OCI-LY7 (cell line): ENCODE measurements at regions not wholly inside any gene's neighbourhood (a gene's known extent, or its start where the extent isn't known, plus 50 kb on each side); places are given as distances from the start of the nearest gene placed in this dataset.

Source experiments
- EZH2phosphoT487 ChIP-seq: fragments of 200-600 bp; sonication (generic); IDR thresholded peaks from 2 replicates; pipeline ENCODE4 v1.6.1; 2018; ENCODE audit warnings: low read depth, borderline replicate concordance, mild to moderate bottlenecking, mixed run types, antibody characterized with exemption, low read length, moderate library complexity, mixed read lengths
- TF ChIP-seq, protein P1 (sequence below): fragments of 200-600 bp; sonication (generic); conservative IDR thresholded peaks from 2 replicates; pipeline ENCODE4 v1.5.1; 2014; ENCODE audit warnings: mild to moderate bottlenecking, antibody characterized with exemption, low read length, moderate library complexity, mixed read lengths

DNA sequence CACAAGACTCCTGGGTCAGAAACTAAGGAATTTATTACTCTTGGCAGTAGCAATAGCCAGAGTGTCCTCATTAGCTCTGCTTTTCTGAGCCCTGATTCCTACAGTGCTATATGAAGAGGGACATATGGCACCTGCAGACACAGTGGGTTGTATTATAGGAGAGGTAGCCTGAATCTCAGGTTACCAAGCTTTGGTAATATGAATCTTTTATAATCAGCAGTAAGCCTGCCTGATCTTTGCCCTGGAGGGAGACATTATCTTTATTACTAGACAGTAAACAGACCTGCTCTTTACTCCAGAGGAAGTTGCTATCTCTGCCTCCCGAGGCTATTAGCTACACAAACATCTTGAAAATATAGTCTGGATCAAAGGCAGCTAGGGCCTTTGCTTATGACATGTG, 62.5 kb upstream of the HOPX start:
- TF ChIP-seq, protein P1, sequence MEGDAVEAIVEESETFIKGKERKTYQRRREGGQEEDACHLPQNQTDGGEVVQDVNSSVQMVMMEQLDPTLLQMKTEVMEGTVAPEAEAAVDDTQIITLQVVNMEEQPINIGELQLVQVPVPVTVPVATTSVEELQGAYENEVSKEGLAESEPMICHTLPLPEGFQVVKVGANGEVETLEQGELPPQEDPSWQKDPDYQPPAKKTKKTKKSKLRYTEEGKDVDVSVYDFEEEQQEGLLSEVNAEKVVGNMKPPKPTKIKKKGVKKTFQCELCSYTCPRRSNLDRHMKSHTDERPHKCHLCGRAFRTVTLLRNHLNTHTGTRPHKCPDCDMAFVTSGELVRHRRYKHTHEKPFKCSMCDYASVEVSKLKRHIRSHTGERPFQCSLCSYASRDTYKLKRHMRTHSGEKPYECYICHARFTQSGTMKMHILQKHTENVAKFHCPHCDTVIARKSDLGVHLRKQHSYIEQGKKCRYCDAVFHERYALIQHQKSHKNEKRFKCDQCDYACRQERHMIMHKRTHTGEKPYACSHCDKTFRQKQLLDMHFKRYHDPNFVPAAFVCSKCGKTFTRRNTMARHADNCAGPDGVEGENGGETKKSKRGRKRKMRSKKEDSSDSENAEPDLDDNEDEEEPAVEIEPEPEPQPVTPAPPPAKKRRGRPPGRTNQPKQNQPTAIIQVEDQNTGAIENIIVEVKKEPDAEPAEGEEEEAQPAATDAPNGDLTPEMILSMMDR, result no peak
- no peak for TF ChIP-seq EZH2phosphoT487
